H9 (cell line): ENCODE measurements at regions not wholly inside any gene's neighbourhood (a gene's known extent, or its start where the extent isn't known, plus 50 kb on each side); places are given as distances from the start of the nearest gene placed in this dataset.

Experiments
- DNase-seq: peaks from one replicate; pipeline ENCODE4 v3.0.0-alpha.2; 2017
- H2AFZ ChIP-seq: one replicate; pipeline ENCODE4 v1.6.1; 2013; ENCODE audit warnings: mild to moderate bottlenecking, low read length, control low read depth, moderate library complexity
- H2AK5ac ChIP-seq: 2 replicates; pipeline ENCODE4 v1.6.1; 2013; ENCODE audit warnings: low read length, control low read depth, mixed read lengths; ENCODE audit not compliant: insufficient read length
- H2BK120ac ChIP-seq: one replicate; pipeline ENCODE4 v1.6.1; 2013; ENCODE audit warnings: low read depth, mild to moderate bottlenecking, low read length, control low read depth, inconsistent platforms; ENCODE audit not compliant: poor library complexity, severe bottlenecking
- H2BK12ac ChIP-seq: 2 replicates; pipeline ENCODE4 v1.6.1; 2013; ENCODE audit warnings: low read length, control low read depth, mixed read lengths, low read depth; ENCODE audit not compliant: insufficient read length
- H2BK15ac ChIP-seq: 2 replicates; pipeline ENCODE4 v1.6.1; 2013; ENCODE audit warnings: low read depth, low read length, control low read depth
- H2BK20ac ChIP-seq: one replicate; pipeline ENCODE4 v1.6.1; 2013; ENCODE audit warnings: low read depth, mild to moderate bottlenecking, low read length, control low read depth, inconsistent platforms; ENCODE audit not compliant: poor library complexity, severe bottlenecking
- H2BK5ac ChIP-seq: 2 replicates; pipeline ENCODE4 v1.6.1; 2013; ENCODE audit warnings: low read length, control low read depth, mixed read lengths; ENCODE audit not compliant: insufficient read length
- H3K14ac ChIP-seq: 2 replicates; pipeline ENCODE4 v1.6.1; 2013; ENCODE audit warnings: low read length, control low read depth; ENCODE audit not compliant: insufficient read depth
- H3K18ac ChIP-seq: 2 replicates; pipeline ENCODE4 v1.6.1; 2013; ENCODE audit warnings: low read depth, mild to moderate bottlenecking, mixed read lengths, low read length, control low read depth; ENCODE audit not compliant: insufficient read length
- H3K23ac ChIP-seq: 2 replicates; pipeline ENCODE4 v1.6.1; 2013; ENCODE audit warnings: low read length, control low read depth, mixed read lengths, low read depth; ENCODE audit not compliant: insufficient read length
- H3K23me2 ChIP-seq: 2 replicates; pipeline ENCODE4 v1.6.1; 2013; ENCODE audit warnings: low read depth, mild to moderate bottlenecking, mixed read lengths, low read length, control low read depth; ENCODE audit not compliant: insufficient read length, poor library complexity, severe bottlenecking
- H3K27ac ChIP-seq: 2 replicates; pipeline ENCODE4 v1.5.1; 2013; ENCODE audit warnings: low read length, control low read depth, mixed read lengths, low read depth; ENCODE audit not compliant: insufficient read length
- H3K27me3 ChIP-seq: 2 replicates; pipeline ENCODE4 v1.6.1; 2013; ENCODE audit warnings: low read length, control low read depth, inconsistent platforms; ENCODE audit not compliant: insufficient read depth
- H3K4ac ChIP-seq: 2 replicates; pipeline ENCODE4 v1.6.1; 2013; ENCODE audit warnings: low read depth, mild to moderate bottlenecking, control low read depth, inconsistent platforms, low read length, moderate library complexity
- H3K4me1 ChIP-seq: 2 replicates; pipeline ENCODE4 v1.6.1; 2013; ENCODE audit warnings: low read length, control low read depth, inconsistent platforms; ENCODE audit not compliant: insufficient read depth
- H3K4me2 ChIP-seq: 2 replicates; pipeline ENCODE4 v1.6.1; 2013; ENCODE audit warnings: low read length, control low read depth, mixed read lengths; ENCODE audit not compliant: insufficient read length, insufficient read depth
- H3K56ac ChIP-seq: 2 replicates; pipeline ENCODE4 v1.6.1; 2013; ENCODE audit warnings: low read depth, mild to moderate bottlenecking, mixed read lengths, low read length, control low read depth; ENCODE audit not compliant: insufficient read length
- H3K79me1 ChIP-seq: 2 replicates; pipeline ENCODE4 v1.6.1; 2013; ENCODE audit warnings: low read depth, mild to moderate bottlenecking, moderate library complexity, low read length, control low read depth, inconsistent platforms; ENCODE audit not compliant: insufficient read depth, poor library complexity, severe bottlenecking
- H3K79me2 ChIP-seq: 2 replicates; pipeline ENCODE4 v1.6.1; 2013; ENCODE audit warnings: low read length, control low read depth, inconsistent platforms; ENCODE audit not compliant: insufficient read depth
- H3K9ac ChIP-seq: 2 replicates; pipeline ENCODE4 v1.6.1; 2013; ENCODE audit warnings: low read length, control low read depth, mixed read lengths; ENCODE audit not compliant: insufficient read length; ENCODE audit errors: extremely low read depth
- H3K9me3 ChIP-seq: one replicate; pipeline ENCODE4 v1.6.1; 2013; ENCODE audit warnings: low read depth, low read length, inconsistent platforms; ENCODE audit not compliant: control insufficient read depth
- H3T11ph ChIP-seq: one replicate; pipeline ENCODE4 v1.6.1; 2013; ENCODE audit warnings: mild to moderate bottlenecking, low read length, control low read depth, inconsistent platforms
- H4K20me1 ChIP-seq: one replicate; pipeline ENCODE4 v1.6.1; 2013; ENCODE audit not compliant: control insufficient read depth, insufficient read length, insufficient read depth
- H4K5ac ChIP-seq: 2 replicates; pipeline ENCODE4 v1.6.1; 2013; ENCODE audit warnings: low read depth, mild to moderate bottlenecking, mixed read lengths, low read length, control low read depth; ENCODE audit not compliant: insufficient read length
- H4K8ac ChIP-seq: replicated peaks from 2 replicates; pipeline ENCODE4 v1.6.1; 2013; ENCODE audit warnings: low read length, control low read depth, mixed read lengths, low read depth; ENCODE audit not compliant: insufficient read length
- H4K91ac ChIP-seq: 2 replicates; pipeline ENCODE4 v1.6.1; 2013; ENCODE audit warnings: low read depth, mild to moderate bottlenecking, moderate library complexity, mixed read lengths, low read length, control low read depth; ENCODE audit not compliant: insufficient read length
- H3K27ac Mint-ChIP-seq, 3 experiments: 2 replicates in 2 of 3; 3 replicates in 1 of 3; pipeline ENCODE4 v1.8.0; 2020 to 2021; ENCODE audit warnings: mixed read lengths in 3 of 3, mild to moderate bottlenecking in 1 of 3, moderate library complexity in 1 of 3
- H3K27me3 Mint-ChIP-seq: 2 replicates; pipeline ENCODE4 v1.8.0; 2021; ENCODE audit warnings: low read depth, mild to moderate bottlenecking, moderate library complexity, mixed read lengths
- H3K36me3 Mint-ChIP-seq, 3 experiments: 2 replicates in 2 of 3; 3 replicates in 1 of 3; pipeline ENCODE4 v1.8.0; 2020 to 2021; ENCODE audit warnings: low read depth in 3 of 3, mixed read lengths in 3 of 3; ENCODE audit not compliant: insufficient read depth in 1 of 3
- H3K4me1 Mint-ChIP-seq, 2 experiments: 2 replicates each; pipeline ENCODE4 v1.8.0; 2020; ENCODE audit warnings: mixed read lengths in 2 of 2
- H3K4me3 Mint-ChIP-seq, 2 experiments: 2 replicates in 1 of 2; 3 replicates in 1 of 2; pipeline ENCODE4 v1.8.0; 2020 to 2021; ENCODE audit warnings: mild to moderate bottlenecking in 2 of 2, mixed read lengths in 2 of 2, moderate library complexity in 1 of 2
- H3K9me3 Mint-ChIP-seq, 2 experiments: 2 replicates in 1 of 2; 3 replicates in 1 of 2; pipeline ENCODE4 v1.8.0; 2020; ENCODE audit warnings: mild to moderate bottlenecking in 2 of 2, mixed read lengths in 2 of 2, moderate library complexity in 1 of 2
- TF ChIP-seq, protein P1 (sequence below): fragments of 200-600 bp; sonication (generic); conservative IDR thresholded peaks from 3 replicates; pipeline ENCODE4 v1.8.0; 2021; ENCODE audit warnings: antibody characterized with exemption, mild to moderate bottlenecking

DNA sequence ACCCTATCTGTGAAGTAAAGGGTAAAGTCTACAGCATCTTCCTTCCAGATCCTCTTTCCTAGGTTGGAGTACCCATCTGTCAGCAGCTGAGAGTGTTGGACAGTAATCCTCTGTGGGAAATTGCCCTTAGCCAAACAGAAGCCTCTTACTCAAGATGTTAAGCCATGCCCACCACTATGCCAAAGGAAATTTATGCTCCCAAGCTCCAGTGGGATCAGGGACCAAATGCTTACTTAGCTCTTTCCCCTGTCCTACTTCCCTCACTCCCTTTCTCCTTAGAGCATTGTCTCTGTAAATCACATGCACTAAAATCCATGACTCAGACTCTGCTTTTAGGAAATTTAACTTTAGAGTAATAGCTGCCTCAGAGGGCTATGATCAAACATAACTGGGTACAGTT is 254.0 kb downstream of the BRINP2 start:
- Histone ChIP-seq H3K4me1 (no peaks in the 10 kb centered on the region), H3T11ph (no peak overlapping the region), H3K14ac (no peak overlapping the region), H4K5ac (no peak overlapping the region), H3K23me2 (no peaks in the 10 kb centered on the region), H3K56ac (no peak overlapping the region), H4K8ac (no peak overlapping the region), H3K4me2 (no peak overlapping the region), H2AFZ (no peak overlapping the region), H3K4ac (no peak overlapping the region), H3K18ac (no peak overlapping the region), H3K79me2 (no peaks in the 10 kb centered on the region), H3K23ac (no peak overlapping the region), H2AK5ac (no peak overlapping the region), H4K91ac (no peak overlapping the region), H3K9ac (no peak overlapping the region), H3K9me3 (no peaks in the 10 kb centered on the region), H3K27ac (no peak overlapping the region), H2BK15ac (no peak overlapping the region), H2BK120ac (no peak overlapping the region), H2BK12ac (no peak overlapping the region), H2BK20ac (no peak overlapping the region), H4K20me1 (no peaks in the 10 kb centered on the region), H3K79me1 (no peaks in the 10 kb centered on the region), H3K27me3 (no peaks in the 10 kb centered on the region), H2BK5ac (no peak overlapping the region)
- TF ChIP-seq, protein P1, sequence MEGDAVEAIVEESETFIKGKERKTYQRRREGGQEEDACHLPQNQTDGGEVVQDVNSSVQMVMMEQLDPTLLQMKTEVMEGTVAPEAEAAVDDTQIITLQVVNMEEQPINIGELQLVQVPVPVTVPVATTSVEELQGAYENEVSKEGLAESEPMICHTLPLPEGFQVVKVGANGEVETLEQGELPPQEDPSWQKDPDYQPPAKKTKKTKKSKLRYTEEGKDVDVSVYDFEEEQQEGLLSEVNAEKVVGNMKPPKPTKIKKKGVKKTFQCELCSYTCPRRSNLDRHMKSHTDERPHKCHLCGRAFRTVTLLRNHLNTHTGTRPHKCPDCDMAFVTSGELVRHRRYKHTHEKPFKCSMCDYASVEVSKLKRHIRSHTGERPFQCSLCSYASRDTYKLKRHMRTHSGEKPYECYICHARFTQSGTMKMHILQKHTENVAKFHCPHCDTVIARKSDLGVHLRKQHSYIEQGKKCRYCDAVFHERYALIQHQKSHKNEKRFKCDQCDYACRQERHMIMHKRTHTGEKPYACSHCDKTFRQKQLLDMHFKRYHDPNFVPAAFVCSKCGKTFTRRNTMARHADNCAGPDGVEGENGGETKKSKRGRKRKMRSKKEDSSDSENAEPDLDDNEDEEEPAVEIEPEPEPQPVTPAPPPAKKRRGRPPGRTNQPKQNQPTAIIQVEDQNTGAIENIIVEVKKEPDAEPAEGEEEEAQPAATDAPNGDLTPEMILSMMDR, result no peak
- no peaks in the 10 kb centered on the region for H3K36me3 Mint-ChIP-seq
- H3K4me1 Mint-ChIP-seq, result no peaks in the 10 kb centered on the region
- H3K27ac Mint-ChIP-seq, result no peak overlapping the region
- H3K4me3 Mint-ChIP-seq, result no peak overlapping the region
- H3K27me3 Mint-ChIP-seq, result no peaks in the 10 kb centered on the region
- no peak for DNase-seq
- no peaks in the 10 kb centered on the region for H3K9me3 Mint-ChIP-seq
